ENCODE measurements at regions not wholly inside any gene's neighbourhood (a gene's known extent, or its start where the extent isn't known, plus 50 kb on each side); places are given as distances from the start of the nearest gene placed in this dataset.

DNA sequence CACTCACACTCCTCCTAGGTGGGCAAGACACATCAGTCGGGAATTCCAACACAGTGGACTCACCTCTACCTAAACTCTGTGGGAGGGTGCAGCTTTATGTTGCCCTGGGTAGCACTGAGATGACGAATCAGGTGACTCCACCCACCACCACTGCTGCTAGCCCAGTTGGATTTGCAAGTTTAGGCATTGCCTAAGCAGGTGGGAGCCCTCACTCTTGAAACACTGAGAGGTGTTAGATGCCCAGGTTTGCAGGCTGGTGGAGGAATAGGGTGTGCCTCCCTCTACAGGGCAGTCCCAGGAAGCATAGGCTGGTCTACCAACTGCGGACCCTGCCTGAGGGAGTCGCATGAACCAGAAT, 708.9 kb downstream of the POM121L12 start:
- no peak for TF ChIP-seq POLR2A (IDR thresholded peaks at IDR 0.05)
- TF ChIP-seq CTCF (IDR thresholded peaks at IDR 0.05), result peak in 3 of 6 experiments; percentile 3 to 41 (median 7)
